Stimulated activated naive CD8-positive, alpha-beta T cell treated with anti-CD3 and anti-CD28 coated beads, Interleukin-15, amount 100 ng/mL, for 72 hours (primary cell): ENCODE measurements at regions not wholly inside any gene's neighbourhood (a gene's known extent, or its start where the extent isn't known, plus 50 kb on each side); places are given as distances from the start of the nearest gene placed in this dataset.

ENCODE experiments used
- ATAC-seq: fragments of 150-1000 bp; cut with Tn5 transposase; 2 replicates; pipeline ENCODE4 v1.10.0; 2021; ENCODE audit warnings: mild to moderate bottlenecking, moderate library complexity
- DNase-seq, 2 donors: peaks; one replicate each; pipeline ENCODE4 v3.0.0; 2021 to 2022
- H3K27ac Mint-ChIP-seq, 2 donors: one replicate each; pipeline ENCODE4 v1.8.0; 2022; ENCODE audit warnings: mild to moderate bottlenecking in 2 of 2, mixed read lengths in 2 of 2, moderate library complexity in 2 of 2
- H3K27me3 Mint-ChIP-seq: one replicate; pipeline ENCODE4 v1.8.0; 2022; ENCODE audit warnings: mixed read lengths
- H3K4me1 Mint-ChIP-seq: one replicate; pipeline ENCODE4 v1.8.0; 2022; ENCODE audit warnings: mild to moderate bottlenecking, mixed read lengths
- H3K4me3 Mint-ChIP-seq, 2 donors: one replicate each; pipeline ENCODE4 v1.8.0; 2022; ENCODE audit warnings: mild to moderate bottlenecking in 2 of 2, mixed read lengths in 2 of 2, moderate library complexity in 1 of 2
- H3K9me3 Mint-ChIP-seq, 2 donors: one replicate each; pipeline ENCODE4 v1.8.0; 2022; ENCODE audit warnings: mixed read lengths in 2 of 2

DNA sequence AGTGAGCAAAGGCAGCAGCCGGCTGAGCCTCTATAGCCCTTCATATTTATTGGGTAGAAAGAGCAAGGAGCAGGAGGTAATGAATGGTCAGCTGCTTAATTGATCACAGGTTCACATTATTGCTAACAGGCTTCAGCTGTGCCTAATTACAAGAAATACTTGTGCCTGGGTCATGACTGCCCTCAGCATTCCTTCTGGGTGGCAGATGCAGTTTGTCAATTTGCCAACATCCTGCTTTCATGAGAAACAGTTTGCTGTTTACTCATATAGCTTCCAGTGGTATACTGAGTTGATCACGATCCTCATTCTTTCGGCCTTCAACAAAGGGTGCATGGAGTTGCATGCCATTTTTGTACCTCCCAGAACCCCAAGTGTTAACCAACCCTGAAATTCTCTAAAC, 81.0 kb upstream of the PLEKHG7 start:
- H3K9me3 Mint-ChIP-seq = peaks cover 4 to 7% of the 10 kb centered on the region in 2 donors
- no peaks in the 10 kb centered on the region for H3K27me3 Mint-ChIP-seq
- ATAC-seq (no peak), DNase-seq (no peak)
- no peak overlapping the region for H3K27ac Mint-ChIP-seq
- no peaks in the 10 kb centered on the region for H3K4me1 Mint-ChIP-seq
- no peak overlapping the region for H3K4me3 Mint-ChIP-seq

DNA sequence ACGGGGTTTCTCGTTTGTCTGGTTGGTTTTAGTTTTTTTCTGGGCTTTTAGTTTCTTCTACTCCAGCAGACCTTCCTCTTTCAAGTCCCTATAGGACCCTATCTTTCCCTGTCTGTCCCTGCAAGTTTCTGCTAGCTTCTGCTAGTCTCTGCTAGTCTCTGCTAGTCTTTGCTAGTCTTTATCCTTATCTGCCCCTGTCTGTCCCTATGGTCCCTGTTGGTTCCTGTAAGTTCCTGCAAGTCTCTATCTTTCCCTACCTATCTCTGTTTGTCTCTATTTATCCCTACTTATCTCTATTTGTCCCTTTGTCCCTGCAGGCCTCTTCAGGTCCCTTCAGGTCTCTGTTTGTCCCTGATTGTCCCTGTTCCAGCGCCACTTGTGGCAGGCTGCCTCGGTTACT, 81.5 kb upstream of the PLEKHG7 start:
- no peak for ATAC-seq

DNA sequence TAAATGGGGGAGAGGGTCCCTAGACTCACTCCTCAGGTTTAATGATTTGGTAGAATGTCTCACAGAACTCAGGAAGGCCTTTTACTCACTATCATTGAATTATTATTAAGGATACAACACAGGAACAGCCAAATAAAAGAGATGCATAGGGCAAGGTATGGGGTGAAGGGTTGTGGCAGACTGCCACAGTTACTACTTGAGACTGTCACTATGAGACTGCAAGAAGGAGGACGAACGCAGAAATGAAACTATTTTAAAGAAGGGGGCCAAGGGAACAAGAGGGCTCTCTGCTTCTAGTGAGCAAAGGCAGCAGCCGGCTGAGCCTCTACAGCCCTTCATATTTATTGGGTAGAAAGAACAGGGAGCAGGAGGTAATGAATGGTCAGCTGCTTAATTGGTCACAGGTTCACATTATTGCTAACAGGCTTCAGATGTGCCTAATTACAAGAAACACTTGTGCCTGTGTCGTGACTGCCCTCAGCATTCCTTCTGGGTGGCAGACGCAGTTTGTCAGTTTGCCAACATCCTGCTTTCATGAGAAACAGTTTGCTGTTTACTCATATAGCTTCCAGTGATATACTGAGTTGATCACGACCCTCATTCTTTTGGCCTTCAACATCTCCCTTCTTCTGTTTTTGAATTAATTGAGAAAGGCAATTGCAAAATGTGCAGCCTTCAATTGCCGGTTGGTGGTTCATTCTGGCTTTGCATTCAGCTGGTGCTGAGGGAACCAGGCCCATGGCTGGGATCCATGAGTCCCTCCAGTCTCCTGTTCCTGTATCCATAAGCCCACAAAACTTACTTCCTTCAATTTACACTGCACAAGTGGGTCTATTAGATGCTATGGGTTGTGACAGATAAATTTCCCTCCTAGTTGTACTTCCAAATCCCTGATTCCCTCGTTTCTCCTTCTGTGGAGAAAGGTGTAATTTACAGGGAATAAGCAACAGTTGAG, 82.8 kb upstream of the PLEKHG7 start:
- ATAC-seq (no peak), DNase-seq (no peak)
- no peak overlapping the region for H3K27ac Mint-ChIP-seq
- peaks cover 4 to 7% of the 10 kb centered on the region in 2 donors for H3K9me3 Mint-ChIP-seq
- no peak overlapping the region for H3K4me3 Mint-ChIP-seq
- no peaks in the 10 kb centered on the region for H3K4me1 Mint-ChIP-seq
- H3K27me3 Mint-ChIP-seq = no peaks in the 10 kb centered on the region

More for the DNA sequence above, 81.5 kb upstream of the PLEKHG7 start:
- H3K4me3 Mint-ChIP-seq = no peak overlapping the region
- DNase-seq = no peak
- peaks cover 4 to 7% of the 10 kb centered on the region in 2 donors for H3K9me3 Mint-ChIP-seq
- no peaks in the 10 kb centered on the region for H3K27me3 Mint-ChIP-seq
- no peak overlapping the region for H3K27ac Mint-ChIP-seq
- no peaks in the 10 kb centered on the region for H3K4me1 Mint-ChIP-seq

DNA sequence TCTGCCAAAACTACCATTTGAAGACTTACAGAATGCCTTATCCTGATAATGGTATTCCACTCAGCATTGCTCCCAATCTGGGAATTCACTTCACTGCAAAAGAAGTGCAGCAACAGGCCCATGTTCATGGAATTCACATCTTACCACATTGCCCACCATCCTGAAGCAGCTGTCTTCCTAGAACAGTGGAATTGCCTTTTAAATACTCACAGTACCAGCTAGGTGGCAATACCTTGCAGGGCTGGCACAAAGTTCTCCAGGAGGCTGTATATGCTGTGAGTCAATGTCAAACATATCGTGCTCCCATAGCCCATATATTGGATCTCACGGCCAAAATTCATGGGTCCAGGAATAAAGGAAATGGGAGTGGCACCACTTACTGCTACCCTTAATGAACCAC, 83.8 kb upstream of the PLEKHG7 start:
- no peaks in the 10 kb centered on the region for H3K27me3 Mint-ChIP-seq
- H3K27ac Mint-ChIP-seq = no peak overlapping the region
- H3K4me1 Mint-ChIP-seq = no peaks in the 10 kb centered on the region
- peaks cover 0 to 7% of the 10 kb centered on the region in 2 donors for H3K9me3 Mint-ChIP-seq
- DNase-seq = no peak
- no peak for ATAC-seq
- H3K4me3 Mint-ChIP-seq = no peak overlapping the region

DNA sequence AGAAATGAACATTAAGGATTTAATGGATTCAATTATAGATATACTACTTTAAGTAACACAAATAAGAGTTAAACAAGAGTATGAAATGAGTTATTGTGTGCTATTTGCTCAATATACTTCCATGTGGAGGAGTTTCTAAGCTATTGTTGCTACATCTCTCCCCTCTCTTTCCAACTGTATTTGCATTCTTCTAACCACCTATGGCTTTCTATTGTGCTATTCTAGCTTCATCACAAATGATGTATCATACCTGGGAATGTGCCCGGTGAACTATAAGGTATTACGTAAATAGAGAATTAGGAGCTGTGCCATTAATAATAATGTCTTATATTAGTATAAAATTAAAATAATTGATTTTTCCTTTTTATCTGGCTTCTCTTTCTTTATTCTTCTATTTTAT, 87.1 kb upstream of the PLEKHG7 start:
- H3K27me3 Mint-ChIP-seq = no peaks in the 10 kb centered on the region
- no peak for ATAC-seq

DNA sequence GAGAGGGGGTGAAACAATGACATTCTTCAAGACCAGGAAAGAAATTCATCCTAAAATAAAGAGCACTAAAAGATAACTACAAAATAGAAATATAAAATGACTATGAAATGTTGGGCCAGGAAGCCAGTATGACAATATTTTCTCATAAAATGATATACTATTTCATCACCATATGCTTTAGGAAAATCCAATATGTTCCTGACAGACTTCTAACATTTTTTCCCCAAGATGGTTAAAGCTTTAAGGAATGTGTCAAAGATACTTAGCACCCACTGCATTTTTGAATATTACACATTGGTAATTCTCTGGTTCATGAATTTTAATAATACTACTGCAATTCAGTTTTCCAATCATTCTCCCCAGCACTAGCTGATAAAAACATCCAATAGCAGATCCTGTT, 87.7 kb upstream of the PLEKHG7 start:
- H3K9me3 Mint-ChIP-seq = no peaks in the 10 kb centered on the region
- DNase-seq (no peak), ATAC-seq (no peak)
- no peaks in the 10 kb centered on the region for H3K27me3 Mint-ChIP-seq
- H3K27ac Mint-ChIP-seq = no peak overlapping the region
- no peaks in the 10 kb centered on the region for H3K4me1 Mint-ChIP-seq
- H3K4me3 Mint-ChIP-seq = no peak overlapping the region

More for the DNA sequence above, 87.1 kb upstream of the PLEKHG7 start:
- Mint-ChIP-seq H3K4me3 (no peak overlapping the region), H3K9me3 (no peaks in the 10 kb centered on the region), H3K4me1 (no peaks in the 10 kb centered on the region), H3K27ac (no peak overlapping the region)
- no peak for DNase-seq

DNA sequence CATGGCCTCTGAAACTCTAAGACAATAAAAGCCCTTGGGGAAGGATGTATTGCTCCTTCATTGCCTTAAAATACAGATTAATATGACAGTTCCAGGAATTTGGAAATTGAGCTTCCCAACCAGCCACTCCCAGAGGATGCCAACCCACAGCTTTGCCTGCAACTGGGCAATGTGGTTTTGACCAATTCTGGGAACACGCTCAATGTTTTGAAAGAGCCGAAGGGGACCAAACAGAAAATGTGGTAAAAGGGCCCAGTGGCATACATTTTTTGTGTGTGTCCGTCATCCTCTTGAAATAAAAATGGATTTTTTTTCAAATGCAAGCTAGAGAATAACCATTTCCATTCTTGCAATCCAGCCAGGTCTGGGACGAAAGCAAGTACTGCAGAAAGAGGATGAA, 88.3 kb upstream of the PLEKHG7 start:
- H3K27me3 Mint-ChIP-seq = no peaks in the 10 kb centered on the region
- H3K4me1 Mint-ChIP-seq = no peaks in the 10 kb centered on the region
- ATAC-seq = no peak
- no peak overlapping the region for H3K27ac Mint-ChIP-seq
- H3K4me3 Mint-ChIP-seq = no peak overlapping the region
- no peaks in the 10 kb centered on the region for H3K9me3 Mint-ChIP-seq
- DNase-seq = no peak

DNA sequence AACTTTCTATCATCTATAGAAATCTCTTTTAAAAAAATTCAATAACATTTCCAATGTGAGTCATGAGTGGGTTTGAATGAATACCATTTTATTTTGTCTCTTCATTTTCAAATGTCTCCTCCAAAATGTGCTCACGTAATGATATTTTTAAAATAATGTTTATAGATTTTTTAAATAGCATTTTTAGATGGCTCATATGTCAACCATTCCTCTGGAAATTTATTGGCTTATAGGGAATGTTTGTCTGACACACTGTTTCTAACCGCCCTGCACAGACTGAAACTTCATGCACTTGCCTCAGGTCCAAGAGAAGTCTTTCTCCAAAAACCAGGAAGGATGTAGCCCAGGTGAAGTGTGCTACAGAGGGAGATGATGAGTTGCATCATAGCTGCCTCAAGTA, 88.8 kb upstream of the PLEKHG7 start:
- H3K27ac Mint-ChIP-seq = no peak overlapping the region
- no peak overlapping the region for H3K4me3 Mint-ChIP-seq
- H3K4me1 Mint-ChIP-seq = peaks cover under 1% of the 10 kb centered on the region
- no peaks in the 10 kb centered on the region for H3K9me3 Mint-ChIP-seq
- no peak for ATAC-seq
- DNase-seq = no peak
- no peaks in the 10 kb centered on the region for H3K27me3 Mint-ChIP-seq

DNA sequence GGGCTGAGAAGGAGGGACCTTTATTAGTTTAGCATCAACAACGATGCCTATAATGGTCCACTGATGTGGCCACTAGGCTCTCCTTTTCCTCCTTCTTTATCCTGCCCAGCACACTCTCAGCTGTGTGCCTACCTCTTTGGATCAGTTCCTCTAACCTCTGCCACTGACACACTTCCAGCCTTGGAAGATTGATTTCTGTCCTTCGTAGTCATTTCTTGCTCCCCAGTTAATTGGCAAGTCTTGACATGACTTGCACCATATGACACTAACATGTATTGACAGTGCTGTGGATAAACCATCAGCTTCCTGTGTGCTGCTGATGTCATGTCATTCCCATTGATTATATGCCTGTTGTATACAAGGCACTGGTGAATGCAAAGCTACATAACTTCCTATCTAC, 90.2 kb upstream of the PLEKHG7 start:
- no peak overlapping the region for H3K4me3 Mint-ChIP-seq
- ATAC-seq (no peak), DNase-seq (no peak)
- no peaks in the 10 kb centered on the region for H3K9me3 Mint-ChIP-seq
- peaks cover 6% of the 10 kb centered on the region for H3K4me1 Mint-ChIP-seq
- H3K27ac Mint-ChIP-seq = no peak overlapping the region
- H3K27me3 Mint-ChIP-seq = no peaks in the 10 kb centered on the region

DNA sequence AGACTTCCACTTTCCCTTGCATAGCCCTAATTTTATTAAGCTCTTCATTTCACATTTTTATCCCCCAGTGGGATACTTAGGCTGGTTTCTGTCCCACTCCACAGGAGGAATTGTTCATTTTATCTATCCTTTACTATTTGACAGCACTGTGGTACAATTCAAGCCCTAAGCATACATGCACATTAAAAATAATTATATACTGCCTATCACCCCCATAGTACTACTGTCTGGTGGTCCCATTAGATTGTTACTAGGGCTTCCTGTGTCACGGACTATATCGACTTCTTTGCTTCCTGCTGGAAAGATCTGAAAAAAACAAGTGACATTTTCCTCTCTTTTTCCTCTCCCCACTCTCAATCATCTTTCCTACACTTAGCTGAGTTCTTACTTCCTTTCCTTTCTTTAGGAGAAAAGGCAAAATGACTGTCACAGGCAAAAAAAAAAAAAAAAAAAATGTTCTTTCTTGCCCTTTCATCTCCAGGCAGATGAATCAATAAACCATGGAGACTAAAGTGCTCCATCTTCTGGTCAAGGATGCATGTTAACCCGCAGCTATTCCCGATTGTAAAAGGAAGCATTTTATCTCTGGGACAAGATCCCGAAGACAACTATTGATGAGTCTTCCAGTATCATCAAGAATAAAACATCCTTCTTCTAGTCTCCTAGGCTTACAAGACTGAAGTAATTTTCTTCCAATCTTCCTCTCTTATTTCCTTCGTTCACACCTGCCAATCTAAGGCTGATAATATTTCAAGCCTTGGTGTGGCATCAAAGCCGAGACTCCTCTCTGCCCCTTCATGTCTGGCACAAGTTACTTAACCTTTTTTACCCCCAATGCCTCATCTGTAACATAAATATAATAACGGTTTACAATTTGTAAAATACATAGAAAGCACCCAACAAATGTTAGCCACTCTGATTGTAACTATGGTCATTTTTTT, 94.4 kb upstream of the PLEKHG7 start:
- Mint-ChIP-seq H3K4me3 (peak overlapping the region in 1 of 2 donors; percentile 77), H3K27me3 (no peaks in the 10 kb centered on the region), H3K9me3 (no peaks in the 10 kb centered on the region), H3K27ac (peak overlapping the region in 1 of 2 donors; percentile 94), H3K4me1 (peaks cover 10% of the 10 kb centered on the region)
- no peak for ATAC-seq
- DNase-seq = no peak

DNA sequence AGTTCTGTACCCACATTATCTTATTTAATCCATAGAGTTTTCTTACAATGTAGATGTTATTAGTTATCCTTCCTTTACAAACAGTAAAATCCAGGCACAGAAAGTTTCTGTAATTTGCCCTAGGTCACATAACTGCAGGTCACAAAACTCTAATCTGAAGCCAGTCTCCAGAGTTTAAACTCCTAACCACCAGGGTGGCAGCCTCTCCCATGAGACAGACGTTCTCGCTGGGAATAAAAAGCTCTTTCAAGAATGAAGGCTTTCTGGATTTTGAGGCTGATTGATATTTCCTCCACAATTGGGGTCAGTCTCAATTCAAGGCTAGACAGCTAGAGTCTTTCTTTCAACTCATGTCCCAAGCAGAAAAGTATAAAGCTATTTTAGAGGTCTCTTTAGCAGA, 95.8 kb upstream of the PLEKHG7 start:
- ATAC-seq (no peak), DNase-seq (no peak)
- H3K27ac Mint-ChIP-seq = no peak overlapping the region
- H3K4me3 Mint-ChIP-seq = no peak overlapping the region
- H3K9me3 Mint-ChIP-seq = peaks cover 3% of the 10 kb centered on the region in 2 donors
- H3K4me1 Mint-ChIP-seq = peaks cover 12% of the 10 kb centered on the region
- no peaks in the 10 kb centered on the region for H3K27me3 Mint-ChIP-seq

DNA sequence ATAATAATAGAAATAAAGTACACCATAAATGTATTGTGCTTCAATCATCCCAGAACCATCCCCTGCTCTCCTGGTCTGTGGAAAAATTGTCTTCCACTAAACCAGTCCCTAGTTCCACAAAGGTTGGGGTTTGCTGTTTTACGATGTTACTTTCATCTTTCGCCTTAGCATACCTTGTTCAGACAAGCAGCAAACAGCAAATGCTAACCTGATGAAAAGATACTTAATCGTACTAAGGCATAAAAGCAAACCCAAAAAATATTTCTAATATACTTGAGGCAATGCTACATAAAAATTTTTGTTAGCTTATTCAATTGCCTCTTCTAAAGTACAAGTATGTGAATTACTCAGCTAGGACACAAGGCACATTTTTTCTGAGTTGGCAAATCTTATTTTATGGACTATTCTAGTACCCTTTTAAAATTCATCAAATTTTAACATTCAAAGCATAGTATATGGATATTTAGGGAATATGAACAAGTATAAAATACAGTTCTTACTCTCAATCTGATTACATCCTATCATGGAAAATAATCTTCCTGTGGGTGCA, 97.1 kb upstream of the PLEKHG7 start:
- Mint-ChIP-seq H3K27ac (no peak overlapping the region), H3K4me3 (no peak overlapping the region), H3K9me3 (peaks cover 13 to 14% of the 10 kb centered on the region in 2 donors), H3K27me3 (no peaks in the 10 kb centered on the region), H3K4me1 (peaks cover 15% of the 10 kb centered on the region)
- ATAC-seq (no peak), DNase-seq (no peak)

DNA sequence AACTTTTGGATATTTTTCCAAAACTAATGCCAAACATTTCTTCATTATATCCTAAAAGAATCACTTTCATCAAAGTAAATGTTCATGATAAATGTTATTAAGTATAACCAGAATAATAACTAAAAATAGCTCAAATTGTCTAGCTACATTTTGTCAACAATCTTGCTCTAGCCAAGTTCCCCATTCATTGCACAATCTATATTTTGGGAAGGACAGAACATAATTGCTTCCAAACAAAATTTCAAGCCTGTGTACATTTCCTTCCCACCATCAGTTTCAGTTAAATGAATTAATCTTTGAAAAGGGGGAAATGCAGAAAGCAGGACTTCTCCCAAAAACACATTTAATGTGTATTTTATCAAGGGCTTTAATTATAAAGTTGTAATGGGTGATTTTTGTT, 98.0 kb upstream of the PLEKHG7 start:
- ATAC-seq (no peak), DNase-seq (no peak)
- H3K27me3 Mint-ChIP-seq = no peaks in the 10 kb centered on the region
- H3K27ac Mint-ChIP-seq = no peak overlapping the region
- no peak overlapping the region for H3K4me3 Mint-ChIP-seq
- peaks cover 15% of the 10 kb centered on the region for H3K4me1 Mint-ChIP-seq
- H3K9me3 Mint-ChIP-seq = peaks cover 16 to 21% of the 10 kb centered on the region in 2 donors

DNA sequence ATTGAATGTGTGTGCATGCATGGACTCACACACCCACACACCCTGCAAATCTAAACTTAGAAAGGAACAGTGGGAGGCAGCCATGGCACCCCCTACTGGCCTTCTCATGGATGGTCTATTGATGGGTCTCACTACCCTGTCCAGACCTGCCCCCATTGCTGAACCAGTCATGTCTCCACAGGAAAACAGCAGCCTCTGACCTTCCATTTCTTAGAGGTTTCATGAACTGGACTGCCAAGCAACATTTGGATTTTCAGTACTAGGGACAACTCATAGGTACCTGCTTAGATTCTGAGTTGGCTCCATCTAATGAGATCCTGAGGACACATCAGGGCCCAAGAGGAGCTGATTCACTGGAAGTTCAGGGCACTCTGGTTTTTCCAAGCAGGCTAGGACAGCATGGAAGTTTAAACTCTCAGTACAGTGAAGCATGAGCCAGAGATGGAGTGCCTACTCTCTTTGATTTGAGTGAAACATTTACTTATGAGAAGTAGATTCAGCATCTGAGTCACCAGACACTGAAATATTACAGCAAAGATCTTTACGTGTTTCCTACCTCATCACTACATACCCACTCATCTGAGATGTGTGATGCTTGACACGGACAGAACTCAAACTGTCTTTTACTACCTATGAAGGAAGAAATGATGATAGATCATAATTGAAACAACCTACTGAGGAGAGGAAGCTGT, 98.9 kb upstream of the PLEKHG7 start:
- Mint-ChIP-seq H3K4me3 (no peak overlapping the region), H3K4me1 (peaks cover 16% of the 10 kb centered on the region), H3K27ac (peak overlapping the region in 1 of 2 donors; percentile 32), H3K9me3 (peaks cover 25 to 30% of the 10 kb centered on the region in 2 donors), H3K27me3 (no peaks in the 10 kb centered on the region)
- DNase-seq = no peak
- ATAC-seq = peak; percentile 78
